22Rv1 (cell line): ENCODE measurements at regions not wholly inside any gene's neighbourhood (a gene's known extent, or its start where the extent isn't known, plus 50 kb on each side); places are given as distances from the start of the nearest gene placed in this dataset.

Source experiments
- CTCF ChIP-seq: fragments of 450-650 bp; IDR thresholded peaks from 2 replicates; pipeline ENCODE4 v1.5.1; 2017; ENCODE audit warnings: mild to moderate bottlenecking
- ZFX ChIP-seq: fragments of 450-650 bp; IDR thresholded peaks from 2 replicates; pipeline ENCODE4 v1.6.1; 2017; ENCODE audit warnings: antibody characterized with exemption, borderline replicate concordance

- TF ChIP-seq CTCF (no peak), ZFX (no peak)
Measured at GRCh38 chr10:64062793-64063192, 541.6 kb downstream of the REEP3 start.
